ENCODE measurements at regions not wholly inside any gene's neighbourhood (a gene's known extent, or its start where the extent isn't known, plus 50 kb on each side); places are given as distances from the start of the nearest gene placed in this dataset.

DNA sequence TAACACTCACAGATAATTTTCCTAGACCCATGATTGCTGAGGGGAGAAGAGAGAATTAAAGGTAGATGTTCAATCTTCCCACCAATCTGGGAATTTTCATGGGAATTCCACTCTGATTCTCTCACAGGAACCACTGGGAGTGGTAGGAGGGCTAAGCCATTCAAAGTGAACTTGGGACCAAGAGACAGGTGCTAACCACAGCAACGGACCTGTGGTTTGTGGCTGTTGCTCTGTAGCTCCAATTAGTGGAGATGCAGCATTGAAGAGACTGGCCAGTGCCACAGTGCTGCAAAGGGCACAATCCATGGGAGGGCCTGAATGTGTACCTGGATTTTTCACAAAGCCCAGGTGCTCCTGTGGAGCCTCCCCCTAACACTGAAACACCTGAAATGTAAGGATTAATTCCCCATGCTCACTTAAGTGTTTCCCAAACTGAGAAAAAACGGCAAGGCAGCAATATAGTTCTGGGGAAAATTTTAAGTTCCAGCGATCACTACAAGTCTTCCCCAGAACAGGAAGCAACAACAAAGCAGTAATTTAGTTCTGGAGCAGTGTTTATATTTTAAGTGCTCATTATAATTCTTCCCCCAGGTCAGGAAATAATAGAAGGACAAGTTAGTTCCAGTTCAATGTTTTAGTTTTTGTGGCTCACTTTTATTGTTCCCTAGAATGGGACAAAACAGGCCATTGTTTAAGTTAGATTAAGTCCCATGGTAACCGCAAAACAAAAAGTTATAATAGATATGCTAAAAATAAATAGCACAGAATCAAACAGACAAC is 1045.8 kb downstream of the CNTNAP5 start:
- DNase-seq = no peak

DNA sequence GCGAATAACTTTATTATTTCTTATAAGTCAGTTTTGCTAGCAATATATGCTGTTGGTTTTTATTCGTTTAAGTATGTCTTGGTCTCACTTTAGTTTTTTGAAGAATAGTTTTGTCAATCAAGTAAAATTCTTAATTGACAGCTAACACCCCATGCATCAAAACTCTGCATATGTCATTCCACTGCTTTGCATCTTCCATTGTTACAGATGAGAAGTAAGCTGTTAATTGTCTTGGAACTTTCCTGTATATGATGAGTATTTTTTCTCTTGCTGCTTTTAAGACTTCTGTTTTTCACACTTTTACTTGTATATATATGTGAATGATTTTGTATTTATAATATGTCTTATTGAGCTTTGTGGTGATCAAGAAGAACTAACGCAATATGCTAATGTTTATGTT is 1048.4 kb downstream of the CNTNAP5 start:
- DNase-seq = no peak

DNA sequence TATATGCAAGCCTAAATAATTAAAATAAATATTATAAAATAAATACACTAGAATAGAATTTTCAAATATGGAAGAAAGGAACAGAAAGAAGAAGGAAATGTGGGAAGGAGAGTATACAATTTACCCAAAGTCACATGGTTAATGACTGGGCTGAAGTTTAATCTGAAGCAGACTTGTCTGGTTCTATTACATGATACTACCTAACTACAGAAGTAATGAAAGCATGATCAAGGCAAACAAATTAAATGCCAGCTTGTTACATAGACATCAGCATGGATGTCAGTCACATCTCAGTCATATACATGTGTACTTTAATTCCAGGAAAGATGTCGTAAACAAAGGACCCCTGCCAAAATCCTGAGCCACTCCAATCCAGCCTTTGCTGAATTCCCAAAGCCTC is 1060.8 kb downstream of the CNTNAP5 start:
- no peak for DNase-seq

DNA sequence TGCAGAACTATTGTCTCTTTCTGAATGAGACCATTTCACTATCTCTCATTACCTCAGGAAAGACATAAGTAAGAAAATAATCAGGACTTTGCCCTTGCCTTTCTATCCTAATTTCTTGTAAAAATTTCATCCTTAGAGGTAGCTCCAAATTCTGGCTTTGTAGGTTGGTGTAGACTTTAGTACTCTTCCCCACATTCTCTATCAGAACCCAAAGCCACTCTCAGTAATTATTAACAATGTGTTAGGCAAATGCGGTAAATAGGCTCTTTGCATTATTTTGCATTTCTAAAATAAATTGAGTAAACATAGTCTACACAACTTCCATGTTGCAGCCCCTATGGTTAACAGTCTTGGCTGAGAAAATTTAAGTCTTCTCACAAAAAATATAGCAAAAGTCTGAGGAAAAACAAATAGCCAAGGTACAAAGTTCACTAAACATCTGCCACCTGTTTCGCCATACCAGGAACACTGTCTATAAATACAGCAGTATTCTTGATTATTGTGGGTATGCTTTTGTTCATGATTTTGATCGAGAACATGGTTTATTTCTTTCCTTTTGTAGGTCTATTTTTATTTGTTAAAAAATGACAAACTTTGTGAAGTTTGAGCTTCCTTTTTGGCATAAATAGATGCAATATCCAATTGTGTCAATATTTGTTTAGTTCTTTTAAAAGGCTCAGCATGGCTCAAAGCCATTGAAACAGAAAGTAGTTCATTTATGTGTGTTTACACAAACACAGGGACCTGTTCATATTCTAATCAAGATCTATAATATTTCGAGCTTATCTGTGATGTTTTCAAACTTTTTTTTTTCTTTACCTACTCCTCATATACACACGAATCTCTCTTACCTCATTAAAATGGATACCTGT is 1061.5 kb downstream of the CNTNAP5 start:
- DNase-seq = no peak

DNA sequence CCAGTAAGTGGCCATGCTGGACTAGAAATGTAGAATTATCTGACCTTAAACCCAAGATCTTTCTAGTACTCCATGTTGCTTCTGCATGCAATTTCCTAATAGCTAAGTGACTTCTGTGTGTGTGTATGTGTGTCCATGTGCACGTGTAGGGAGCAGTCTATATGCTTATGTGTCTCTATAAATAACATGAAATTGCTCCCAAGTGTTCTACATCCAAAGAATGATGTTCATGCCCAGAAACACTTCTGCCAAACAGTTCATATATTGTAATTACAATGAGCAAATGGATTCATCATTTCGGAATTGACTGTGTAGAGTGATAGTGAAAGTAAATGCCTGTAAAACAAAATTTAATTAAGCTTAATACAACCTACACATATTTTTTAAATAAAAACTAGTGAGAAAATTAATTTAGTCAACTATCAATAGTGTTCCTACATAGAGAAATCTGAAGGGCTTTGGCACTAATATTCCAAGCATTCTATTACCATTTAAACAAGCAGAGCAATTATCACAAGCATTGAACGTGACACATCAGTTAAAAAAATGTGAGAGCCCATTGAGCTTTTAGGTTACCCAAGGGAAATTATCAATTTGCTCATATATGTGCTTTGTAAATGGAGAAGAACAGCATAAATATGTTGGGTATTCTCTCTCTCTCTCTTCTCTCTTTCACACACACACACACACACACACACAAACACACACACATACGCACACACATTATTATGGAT is 1067.4 kb downstream of the CNTNAP5 start:
- DNase-seq = no peak

DNA sequence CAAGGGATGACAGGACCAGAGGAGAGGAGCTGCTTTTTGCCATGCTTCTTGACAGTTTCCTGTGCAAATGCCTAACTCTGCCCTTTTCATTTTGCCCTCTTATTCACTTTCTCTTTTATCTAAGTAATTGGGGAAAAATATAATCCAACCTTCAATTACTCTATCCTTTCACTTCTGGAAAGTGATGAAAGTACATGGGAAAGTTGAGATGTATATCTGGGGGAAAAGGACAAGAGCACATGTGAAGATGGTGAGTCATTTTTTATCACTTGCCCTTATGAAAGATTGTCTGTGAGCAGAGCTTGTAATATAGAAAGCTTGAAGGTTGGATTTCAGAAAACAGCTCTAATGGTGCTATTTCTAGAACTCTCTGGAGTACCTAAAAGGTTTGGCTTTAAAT is 1070.7 kb downstream of the CNTNAP5 start:
- no peak for DNase-seq

DNA sequence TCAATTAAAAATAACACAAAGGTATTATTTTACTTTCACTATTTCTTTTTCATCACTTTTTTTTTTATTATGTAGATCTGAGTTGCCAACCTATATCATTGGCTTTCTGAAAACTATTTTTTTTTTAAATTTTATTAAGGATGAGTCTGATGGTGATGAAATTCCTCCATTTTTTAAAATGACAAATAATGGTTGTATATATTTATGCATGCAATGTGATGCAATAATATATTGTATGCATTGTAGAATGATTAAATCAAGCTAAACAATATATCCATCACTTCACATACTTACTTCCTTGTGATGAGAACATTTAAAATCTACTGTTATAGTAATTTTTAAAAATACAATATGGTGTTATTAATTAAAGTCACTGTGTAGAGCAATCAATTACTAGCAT is 1081.6 kb downstream of the CNTNAP5 start:
- no peak for DNase-seq

DNA sequence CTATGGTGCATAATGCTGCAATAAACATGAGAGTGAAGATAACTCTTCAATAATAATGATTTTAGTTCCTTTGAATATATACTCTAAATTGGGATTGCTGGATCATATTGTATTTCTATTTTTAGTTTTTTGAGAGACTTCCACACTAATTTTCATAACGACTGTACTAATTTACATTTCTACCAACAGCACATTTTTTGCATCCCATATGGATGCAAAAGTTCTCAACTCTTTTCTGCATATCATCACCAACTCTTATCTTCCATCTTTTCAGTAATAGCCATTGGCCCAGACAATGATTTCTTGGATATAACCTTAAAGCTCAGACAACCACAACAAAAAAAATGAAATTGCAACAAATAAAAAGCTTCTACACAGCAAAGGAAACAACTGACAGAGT is 1082.4 kb downstream of the CNTNAP5 start:
- no peak for DNase-seq

DNA sequence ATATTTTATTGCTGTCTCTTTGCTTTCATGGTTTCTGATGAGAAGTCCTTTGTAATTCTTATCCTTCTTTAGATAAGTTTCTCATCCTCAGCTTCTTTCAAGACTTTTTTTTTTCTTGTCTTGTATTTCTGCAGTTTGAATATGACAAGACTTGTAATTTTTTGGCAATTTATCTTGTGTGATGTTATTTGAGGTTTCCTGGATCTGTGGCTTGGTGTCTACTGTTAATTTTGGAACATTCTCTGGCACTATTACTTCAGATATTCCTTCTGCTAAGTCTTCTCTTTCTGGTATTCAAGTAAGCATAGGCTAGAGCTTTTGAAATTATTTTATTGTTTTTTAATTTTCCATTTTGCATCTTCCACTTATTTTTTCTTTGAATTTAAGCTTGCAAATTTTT is 1083.2 kb downstream of the CNTNAP5 start:
- no peak for DNase-seq

DNA sequence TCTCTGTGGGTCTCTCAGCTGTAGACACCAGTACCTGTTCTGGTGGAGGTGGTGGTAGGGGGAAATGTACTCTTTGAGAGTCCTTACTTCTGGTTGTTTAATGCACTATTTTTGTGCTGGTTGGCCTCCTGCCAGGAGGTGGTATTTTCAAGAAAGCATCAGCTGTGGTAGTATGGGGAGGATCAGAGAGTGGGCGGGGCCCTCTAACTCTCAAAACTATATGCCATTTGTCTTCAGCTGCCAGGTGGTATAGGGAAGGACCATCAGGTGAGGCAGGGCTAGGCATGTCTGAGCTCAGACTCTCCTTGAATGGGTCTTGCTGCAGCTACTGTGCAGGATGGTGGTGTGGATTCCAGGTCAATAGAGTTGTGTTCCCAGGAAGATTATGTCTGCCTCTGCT is 1100.8 kb downstream of the CNTNAP5 start:
- no peak for DNase-seq

DNA sequence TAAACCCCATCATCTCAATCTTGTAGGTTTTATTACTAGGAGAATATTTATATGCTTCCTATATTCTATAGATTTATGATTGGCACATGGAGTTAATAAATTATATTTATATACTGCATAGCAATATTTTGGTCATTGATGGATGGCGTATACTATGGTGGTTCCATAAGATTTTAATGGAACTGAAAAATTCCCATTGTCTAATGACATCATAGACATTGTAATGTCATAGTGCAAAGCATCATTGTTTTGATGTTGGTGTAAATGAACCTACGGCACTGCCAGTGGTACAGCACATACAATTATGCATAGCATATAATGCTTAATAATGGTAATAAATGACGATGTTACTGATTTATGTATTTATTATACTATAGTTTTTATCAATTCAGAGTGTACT is 1135.9 kb downstream of the CNTNAP5 start:
- no peak for DNase-seq

DNA sequence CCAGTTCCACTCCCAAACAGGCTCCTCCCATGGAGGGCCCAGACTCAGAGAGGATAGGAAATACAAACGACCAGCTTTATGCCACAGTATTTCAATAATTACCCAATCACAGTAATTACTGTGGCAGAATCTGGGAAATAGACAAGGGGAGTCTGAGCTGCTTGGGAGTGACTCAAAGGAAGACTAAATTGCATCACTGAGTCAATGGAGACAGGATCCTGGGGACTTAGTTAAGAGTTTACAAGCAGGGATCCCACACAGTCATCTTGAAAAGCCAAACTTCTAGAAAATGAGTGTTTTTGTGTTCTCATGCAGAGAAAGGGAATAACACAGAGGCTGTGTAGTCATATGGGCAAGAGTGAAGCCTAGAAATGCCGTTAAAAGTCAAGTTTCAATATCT is 1142.1 kb downstream of the CNTNAP5 start:
- DNase-seq = no peak

DNA sequence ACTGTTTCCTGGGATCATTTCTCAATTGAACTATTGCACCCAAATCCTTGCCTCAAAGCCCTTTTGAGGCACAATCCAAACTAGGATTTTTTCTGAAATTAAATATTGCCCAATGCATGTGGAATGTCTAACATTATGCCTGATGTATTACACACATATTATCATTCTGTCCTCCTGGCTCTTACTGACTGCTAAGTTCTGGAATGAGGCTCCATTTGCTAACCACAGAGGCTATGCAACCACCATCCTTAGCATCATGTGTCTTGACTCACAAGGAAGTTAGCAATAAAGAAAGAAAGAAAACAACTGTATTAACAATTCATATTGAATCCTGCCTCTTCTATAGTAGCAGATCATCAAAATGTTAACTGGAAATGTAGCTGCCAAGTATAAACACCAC is 1142.7 kb downstream of the CNTNAP5 start:
- no peak for DNase-seq

DNA sequence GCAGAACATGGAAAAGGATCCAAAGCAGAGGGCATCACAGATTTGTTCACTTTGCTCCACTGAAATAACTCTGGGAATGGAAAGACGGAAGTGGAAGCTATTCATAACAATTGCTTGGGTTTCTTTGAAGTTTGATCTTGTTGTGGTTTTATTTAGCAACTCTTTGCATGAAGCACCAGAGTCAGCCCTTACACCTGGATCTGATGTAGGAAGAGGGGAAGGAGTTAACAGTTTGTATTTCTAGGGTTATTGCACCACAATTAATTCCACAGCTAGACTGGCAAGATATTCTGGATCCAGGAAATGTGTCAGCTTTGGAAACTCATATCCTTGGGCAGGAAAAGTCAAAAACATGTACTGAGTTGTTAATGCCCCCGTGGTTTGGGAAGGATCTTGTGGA is 1143.4 kb downstream of the CNTNAP5 start:
- no peak for DNase-seq

DNA sequence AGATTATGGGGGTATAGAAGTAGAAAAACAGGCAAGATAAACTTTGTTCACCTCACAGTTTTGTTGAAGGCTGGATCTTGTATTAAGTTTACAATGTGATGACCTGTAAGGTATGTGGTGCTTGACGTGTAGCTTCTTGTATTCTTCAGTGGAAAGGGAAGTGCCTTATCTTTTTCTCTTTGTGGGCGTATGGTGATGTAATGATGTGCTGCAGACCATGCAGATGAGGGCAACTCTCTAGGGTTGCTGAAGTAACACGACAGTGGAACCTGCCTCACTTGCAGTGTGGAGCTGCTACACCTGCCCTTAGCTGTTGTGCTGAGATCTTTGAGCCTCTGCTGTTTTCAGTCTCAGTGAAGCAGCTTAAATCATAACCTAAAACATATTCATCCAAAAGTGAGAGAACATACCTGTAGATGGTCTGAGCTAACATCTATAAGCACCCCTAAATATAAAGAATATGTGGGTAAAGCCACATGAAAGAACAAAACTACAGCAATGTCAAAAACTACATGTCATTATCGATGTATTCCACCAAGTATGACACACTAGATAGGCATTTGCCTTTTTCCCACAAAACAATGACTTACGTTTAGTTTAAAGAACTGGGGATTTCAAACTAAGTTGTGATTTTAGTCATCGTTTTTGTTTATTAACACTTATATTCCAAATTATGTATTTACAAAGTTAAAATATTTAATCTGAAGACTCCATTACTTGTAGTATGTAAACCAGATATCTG is 1144.1 kb downstream of the CNTNAP5 start:
- DNase-seq = no peak

DNA sequence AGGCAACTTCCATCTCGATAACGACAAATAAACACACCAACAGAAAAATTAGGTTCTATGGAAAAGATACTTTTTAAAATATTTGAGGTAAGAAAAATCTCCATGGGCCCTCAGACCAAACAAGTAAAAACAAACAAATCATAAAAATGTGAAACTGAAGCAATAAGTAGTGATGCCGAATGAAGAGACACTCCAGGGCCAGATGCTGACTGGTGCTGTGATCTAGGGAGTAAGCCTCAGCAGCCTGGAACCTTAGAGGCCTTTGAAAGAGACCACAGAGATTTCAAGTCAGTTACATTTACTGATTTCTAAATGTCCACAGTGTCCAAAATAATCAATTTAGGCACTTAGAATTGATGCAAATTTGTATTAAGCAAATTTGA is 1144.7 kb downstream of the CNTNAP5 start:
- no peak for DNase-seq

DNA sequence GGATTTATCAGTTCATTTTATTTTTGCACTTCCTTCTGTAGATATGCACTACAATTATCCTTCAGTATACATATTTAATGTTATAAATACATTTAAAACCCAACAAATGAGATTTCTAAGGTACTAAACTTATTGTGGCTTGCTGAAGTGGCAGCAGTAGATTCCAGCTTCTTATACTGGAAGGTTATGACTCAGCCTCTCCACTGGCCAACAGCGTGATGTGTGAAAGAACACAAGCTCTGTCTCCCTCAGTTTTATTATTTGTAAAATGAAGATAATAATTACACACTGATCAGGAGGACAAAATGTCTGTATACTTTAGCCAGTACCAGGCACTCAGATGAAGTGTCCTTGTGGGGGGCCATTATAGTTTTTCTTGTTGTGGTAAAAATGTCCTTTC is 1147.1 kb downstream of the CNTNAP5 start:
- DNase-seq = no peak

DNA sequence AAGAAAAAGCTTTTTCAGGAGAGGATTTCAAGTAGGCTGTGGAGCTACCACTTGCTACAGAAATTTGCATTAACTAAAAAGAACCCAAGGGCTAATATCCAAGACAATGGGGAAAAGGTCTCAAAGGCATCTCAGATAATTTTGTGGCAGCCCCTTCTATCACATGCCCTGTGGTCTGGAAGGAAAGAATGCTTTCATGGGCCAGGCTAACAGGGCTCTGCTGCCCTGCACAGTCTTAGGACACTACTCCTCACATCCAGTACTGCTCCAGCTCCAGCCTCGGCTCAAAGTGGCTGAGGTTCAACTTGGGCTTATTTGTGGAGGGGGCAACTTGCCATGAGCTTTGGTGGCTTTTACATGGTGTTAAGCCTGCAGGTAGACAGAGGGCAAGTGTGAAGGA is 1150.3 kb downstream of the CNTNAP5 start:
- DNase-seq = no peak

DNA sequence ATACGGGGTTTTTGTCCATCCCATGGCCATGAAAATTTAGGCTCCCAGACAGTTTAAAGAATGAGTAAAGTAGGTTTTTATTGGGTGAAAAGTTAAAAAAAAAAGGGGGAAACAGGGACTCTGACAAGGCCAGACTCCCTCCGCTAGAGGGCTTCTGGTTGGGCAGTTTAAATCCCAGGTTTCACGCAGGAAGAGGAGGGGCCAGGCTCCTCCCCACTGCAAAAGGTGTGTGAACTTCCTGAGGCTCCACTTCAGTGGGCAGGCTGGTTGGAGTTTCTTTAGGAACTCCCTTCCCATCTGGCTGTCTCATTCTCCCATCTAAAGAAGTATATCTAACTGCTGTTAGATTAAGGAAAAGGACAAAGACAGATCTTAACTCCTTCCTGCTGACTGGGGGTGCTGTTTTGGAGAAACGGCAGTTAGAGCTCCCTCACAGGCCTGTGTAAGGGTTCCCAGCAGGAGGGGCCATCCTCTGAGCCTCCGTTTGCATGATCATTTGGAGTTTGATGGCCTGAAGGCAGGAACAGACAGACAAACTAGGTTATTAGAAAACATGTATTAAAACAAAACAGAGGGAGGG is 1160.7 kb downstream of the CNTNAP5 start:
- no peak for DNase-seq

DNA sequence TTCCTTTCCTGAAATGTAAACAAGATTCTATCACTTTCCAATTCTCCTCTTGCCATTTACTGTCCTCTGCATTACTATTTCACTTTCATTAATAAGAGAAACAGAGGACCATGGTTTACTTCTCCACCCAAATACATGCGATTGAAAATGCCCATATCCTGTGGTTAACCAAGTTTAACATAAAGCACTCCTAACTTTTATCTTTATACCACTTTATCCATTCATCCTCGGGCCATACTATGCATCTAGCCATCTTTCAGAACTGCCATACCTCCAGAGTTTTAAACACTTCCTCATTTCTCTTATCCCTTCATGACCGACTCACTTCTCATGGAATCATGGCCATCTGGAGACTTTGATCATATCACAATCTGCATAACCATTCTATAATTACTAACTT is 1182.3 kb downstream of the CNTNAP5 start:
- no peak for DNase-seq

DNA sequence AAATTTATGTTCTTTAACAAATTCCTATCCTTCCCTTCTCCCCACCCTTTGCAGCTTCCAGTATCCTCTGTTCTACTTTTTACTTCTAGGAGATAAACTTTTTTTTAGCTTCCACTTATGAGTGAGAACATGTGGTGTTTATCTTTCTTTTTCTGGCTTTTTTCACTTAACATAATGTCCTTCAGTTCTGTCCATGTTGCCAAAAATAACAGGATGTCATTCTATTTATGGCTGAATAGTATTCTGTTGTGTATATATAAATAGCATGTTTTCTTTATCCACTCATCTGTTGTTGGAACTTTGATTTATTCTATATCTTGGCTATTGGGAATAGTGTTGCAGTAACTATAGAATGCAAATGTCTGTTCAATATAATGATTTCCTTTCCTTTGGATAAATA is 1191.2 kb downstream of the CNTNAP5 start:
- no peak for DNase-seq

DNA sequence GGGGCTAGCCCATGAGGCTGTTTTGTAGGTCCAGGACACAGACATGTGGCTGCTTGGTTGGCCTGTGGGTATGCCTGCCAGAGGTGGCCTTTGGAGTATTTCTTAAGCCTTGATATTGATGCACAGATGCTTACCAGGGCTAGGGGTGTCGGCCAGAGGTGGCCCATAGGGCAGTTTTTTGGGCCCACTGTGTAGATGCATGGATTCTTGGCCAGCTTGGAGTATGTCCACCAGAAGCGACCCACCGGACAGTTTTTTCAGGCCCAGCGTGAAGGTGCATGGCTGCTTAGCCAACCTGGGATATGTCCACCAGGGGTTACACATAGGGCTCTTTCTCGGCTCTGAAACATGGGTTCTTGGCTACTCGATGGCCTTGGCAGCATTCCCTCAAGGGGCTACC is 1199.1 kb downstream of the CNTNAP5 start:
- DNase-seq = no peak

DNA sequence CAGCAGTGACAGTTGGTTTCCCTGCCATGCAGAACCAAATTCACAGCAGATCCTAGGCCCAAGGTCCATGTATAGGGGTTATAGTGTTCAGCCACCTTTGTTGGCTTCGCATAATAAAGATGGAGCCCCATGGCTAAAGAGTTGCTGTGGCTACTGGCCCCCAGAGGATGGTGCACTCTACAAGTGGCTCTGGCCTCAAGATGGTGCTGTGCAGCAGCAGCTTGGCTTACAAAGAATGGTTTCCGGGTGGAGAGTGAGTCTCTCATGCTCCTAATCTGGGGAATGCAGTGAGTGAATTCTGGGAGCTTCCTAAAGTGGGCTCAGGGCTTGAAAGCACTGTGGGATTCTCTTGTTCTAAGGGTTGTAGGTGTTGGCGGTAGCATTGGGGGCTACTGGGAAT is 1199.7 kb downstream of the CNTNAP5 start:
- DNase-seq = no peak

Data from activated CD4-positive, alpha-beta T cell treated with anti-CD3 and anti-CD28 coated beads, Interleukin-2, amount 50 U/mL, for 1 hour (primary cell).